ENCODE measurements at regions not wholly inside any gene's neighbourhood (a gene's known extent, or its start where the extent isn't known, plus 50 kb on each side); places are given as distances from the start of the nearest gene placed in this dataset.

- CTCF ChIA-PET: no interaction called here
- H3K4me3 ChIP-seq (ENCODE audit: low read depth, low read length): no peak overlapping the region
- H3K36me3 ChIP-seq (ENCODE audit: control insufficient read depth, insufficient read depth, low read length): no peaks in the 10 kb centered on the region
- H3K27me3 ChIP-seq (ENCODE audit: control insufficient read depth, insufficient read depth, low read length): peaks cover 2% of the 10 kb centered on the region
- POLR2A ChIA-PET: no interaction called here
- DNase-seq (ENCODE audit: low read depth): no peak
- TF ChIP-seq CTCF (IDR thresholded peaks at IDR 0.05; ENCODE audit: insufficient read depth, low read depth, low read length): no peak
Measured at GRCh38 chr15:48041454-48041853, 79.3 kb upstream of the SLC24A5 start.

DNA sequence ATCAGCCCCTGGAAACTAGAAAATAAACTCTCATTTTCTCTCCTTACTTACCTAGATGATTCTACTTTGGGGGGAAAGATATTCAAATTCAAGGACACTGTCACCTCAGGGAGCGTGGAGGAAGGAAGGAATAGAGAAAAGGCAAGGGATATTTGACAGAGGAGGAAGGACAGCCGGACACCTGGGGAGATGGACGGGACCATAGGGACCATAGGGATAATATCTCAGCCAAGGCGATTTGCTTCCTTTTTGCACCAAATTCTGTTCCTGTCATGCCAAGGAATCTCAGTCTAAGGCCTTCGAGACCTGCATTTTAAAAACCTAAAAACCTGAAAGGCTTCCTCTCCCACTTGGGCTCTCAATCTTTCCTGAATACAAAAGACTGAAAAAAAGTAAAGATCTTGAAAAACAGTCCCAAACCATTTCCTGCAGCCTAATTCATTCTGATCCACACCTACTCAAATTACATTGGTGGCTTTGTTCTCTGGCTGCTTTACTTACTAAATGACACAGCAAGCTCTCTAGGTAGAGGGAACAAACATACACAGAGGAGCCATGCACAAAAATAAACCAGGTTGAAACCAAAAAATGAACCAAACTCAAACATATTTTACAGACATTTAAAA is 73.9 kb upstream of the SLC24A5 start:
- CTCF ChIA-PET: no interaction called here
- no peak for TF ChIP-seq CTCF (IDR thresholded peaks at IDR 0.05; ENCODE audit: insufficient read depth, low read depth, low read length)

DNA sequence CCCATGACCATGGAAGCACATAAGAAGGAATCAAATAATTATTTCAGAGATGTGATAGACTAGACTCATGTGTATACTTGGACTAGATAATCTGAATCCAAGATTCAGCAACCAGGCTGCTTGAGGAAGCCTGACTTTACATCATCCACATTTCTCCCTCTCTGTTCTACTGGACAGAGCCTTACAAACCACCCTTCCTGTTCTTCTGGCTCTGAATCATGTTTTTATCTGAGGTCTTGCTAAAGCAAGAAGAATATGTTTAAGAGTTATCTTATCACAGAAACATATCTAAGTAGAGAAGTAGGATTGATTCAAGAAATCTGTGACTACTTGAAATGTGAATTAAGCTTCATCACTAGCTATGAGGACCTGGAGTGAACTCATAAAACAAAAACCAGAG is 71.1 kb upstream of the SLC24A5 start:
- no peak for DNase-seq (ENCODE audit: low read depth)

More for the DNA sequence above, 73.9 kb upstream of the SLC24A5 start:
- H3K4me3 ChIP-seq (ENCODE audit: low read depth, low read length): no peak overlapping the region
- POLR2A ChIA-PET: no interaction called here
- no peaks in the 10 kb centered on the region for H3K36me3 ChIP-seq (ENCODE audit: control insufficient read depth, insufficient read depth, low read length)
- DNase-seq (ENCODE audit: low read depth): no peak
- H3K27me3 ChIP-seq (ENCODE audit: control insufficient read depth, insufficient read depth, low read length): peaks cover 2% of the 10 kb centered on the region; the same call in 1 of the 2 replicates

DNA sequence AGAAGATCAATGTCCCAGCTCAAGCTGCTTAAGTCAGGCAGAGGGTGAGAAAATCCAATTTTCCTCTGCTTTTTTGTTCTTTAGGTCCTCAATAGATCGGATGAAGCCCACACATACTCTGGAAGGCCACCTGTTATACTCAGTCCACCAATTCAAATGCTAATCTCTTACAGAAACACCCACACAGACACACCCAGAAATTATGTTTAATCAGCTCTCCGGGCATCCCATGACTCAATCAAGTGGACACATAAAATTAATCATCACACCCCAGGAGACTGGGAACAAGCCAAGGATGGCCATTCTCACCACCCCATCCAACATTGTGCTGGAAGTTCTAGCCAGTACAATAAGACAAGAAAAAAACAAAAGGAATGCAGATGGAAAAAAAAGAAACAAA is 67.8 kb upstream of the SLC24A5 start:
- DNase-seq (ENCODE audit: low read depth): no peak
- POLR2A ChIA-PET: no interaction called here
- H3K36me3 ChIP-seq (ENCODE audit: control insufficient read depth, insufficient read depth, low read length): no peaks in the 10 kb centered on the region
- no peak for TF ChIP-seq CTCF (IDR thresholded peaks at IDR 0.05; ENCODE audit: insufficient read depth, low read depth, low read length)
- H3K27me3 ChIP-seq (ENCODE audit: control insufficient read depth, insufficient read depth, low read length): no peaks in the 10 kb centered on the region
- CTCF ChIA-PET: interaction anchor here (1.1 kb wide), 1 partner anchor 32 kb away, joined by 3 read pairs; no protein-coding TSS in a partner anchor
- H3K4me3 ChIP-seq (ENCODE audit: low read depth, low read length): no peak overlapping the region

More for the DNA sequence above, 71.1 kb upstream of the SLC24A5 start:
- H3K27me3 ChIP-seq (ENCODE audit: control insufficient read depth, insufficient read depth, low read length): no peaks in the 10 kb centered on the region
- ChIA-PET POLR2A (no interaction called here), CTCF (no interaction called here)
- H3K36me3 ChIP-seq (ENCODE audit: control insufficient read depth, insufficient read depth, low read length): no peaks in the 10 kb centered on the region
- no peak overlapping the region for H3K4me3 ChIP-seq (ENCODE audit: low read depth, low read length)
- no peak for TF ChIP-seq CTCF (IDR thresholded peaks at IDR 0.05; ENCODE audit: insufficient read depth, low read depth, low read length)

- Histone ChIP-seq H3K27me3 (ENCODE audit: control insufficient read depth, insufficient read depth, low read length) (no peaks in the 10 kb centered on the region), H3K36me3 (ENCODE audit: control insufficient read depth, insufficient read depth, low read length) (no peaks in the 10 kb centered on the region), H3K4me3 (ENCODE audit: low read depth, low read length) (no peak overlapping the region)
- POLR2A ChIA-PET: no interaction called here
- no peak for TF ChIP-seq CTCF (IDR thresholded peaks at IDR 0.05; ENCODE audit: insufficient read depth, low read depth, low read length)
- DNase-seq (ENCODE audit: low read depth): no peak
- CTCF ChIA-PET: no interaction called here
Measured at GRCh38 chr15:48058371-48058770, 62.4 kb upstream of the SLC24A5 start.
